HG02642 (cell line): ENCODE measurements at regions not wholly inside any gene's neighbourhood (a gene's known extent, or its start where the extent isn't known, plus 50 kb on each side); places are given as distances from the start of the nearest gene placed in this dataset.
A peak's percentile ranks its signal among the peaks of the same experiment; 100 is the strongest.

Source experiments
- ATAC-seq: cut with Tn5 transposase; IDR thresholded peaks from one replicate; pipeline ENCODE4 v1.9.1; 2021; ENCODE audit warnings: mild to moderate bottlenecking; ENCODE audit not compliant: unreplicated experiment, poor library complexity

DNA sequence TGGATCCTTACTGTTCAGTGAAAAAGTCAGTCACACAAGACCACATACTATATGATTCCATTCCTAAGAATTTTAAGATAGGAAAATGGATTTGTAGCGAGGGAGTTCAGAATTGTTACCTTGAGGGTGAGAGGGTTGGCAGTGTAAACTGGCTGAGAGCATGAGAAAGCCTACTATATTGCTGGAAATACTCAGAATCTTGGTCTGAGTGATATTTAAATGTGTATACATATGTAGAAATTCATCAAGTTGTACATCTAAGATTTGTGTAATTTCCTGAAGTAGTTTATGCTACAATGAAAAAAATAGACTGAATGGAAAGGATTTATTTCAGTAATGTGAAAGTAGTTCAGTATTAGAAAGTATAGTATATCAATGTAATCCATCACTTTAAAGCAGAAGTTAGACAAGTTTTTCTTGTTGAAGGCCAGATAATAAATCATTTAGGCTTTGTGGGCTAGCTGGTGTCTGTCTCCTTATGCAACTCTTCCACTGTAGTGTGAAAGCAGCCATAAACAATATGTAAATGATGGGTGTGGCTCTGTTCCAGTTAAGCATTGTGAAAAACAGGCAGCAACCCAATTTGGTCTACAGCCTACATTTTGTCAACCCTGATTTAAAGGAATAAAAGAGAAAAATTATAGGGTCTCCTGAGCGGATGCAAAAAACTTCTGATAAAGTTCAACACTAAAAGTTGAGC is 127.2 kb upstream of the THY1 start:
- no peak for ATAC-seq

DNA sequence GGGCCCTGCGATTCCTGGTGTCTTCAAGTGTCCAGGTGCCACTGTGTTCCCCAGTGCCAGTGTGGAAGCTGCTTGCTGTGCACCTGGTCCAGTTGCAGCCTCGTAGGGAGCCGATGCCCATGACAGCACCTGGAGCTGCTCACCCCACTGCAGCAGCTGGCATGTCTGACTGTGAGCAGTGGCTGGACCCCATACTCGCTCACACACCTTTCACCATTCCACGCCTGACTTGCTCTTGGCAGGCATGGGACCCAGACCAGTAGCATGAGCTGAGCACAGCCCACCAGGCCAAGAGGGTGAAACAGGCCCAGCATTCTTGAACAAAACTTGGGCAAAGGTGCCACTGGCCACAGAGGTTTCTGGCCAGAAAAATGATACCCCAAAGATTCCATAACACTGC is 124.5 kb upstream of the THY1 start:
- ATAC-seq = no peak

DNA sequence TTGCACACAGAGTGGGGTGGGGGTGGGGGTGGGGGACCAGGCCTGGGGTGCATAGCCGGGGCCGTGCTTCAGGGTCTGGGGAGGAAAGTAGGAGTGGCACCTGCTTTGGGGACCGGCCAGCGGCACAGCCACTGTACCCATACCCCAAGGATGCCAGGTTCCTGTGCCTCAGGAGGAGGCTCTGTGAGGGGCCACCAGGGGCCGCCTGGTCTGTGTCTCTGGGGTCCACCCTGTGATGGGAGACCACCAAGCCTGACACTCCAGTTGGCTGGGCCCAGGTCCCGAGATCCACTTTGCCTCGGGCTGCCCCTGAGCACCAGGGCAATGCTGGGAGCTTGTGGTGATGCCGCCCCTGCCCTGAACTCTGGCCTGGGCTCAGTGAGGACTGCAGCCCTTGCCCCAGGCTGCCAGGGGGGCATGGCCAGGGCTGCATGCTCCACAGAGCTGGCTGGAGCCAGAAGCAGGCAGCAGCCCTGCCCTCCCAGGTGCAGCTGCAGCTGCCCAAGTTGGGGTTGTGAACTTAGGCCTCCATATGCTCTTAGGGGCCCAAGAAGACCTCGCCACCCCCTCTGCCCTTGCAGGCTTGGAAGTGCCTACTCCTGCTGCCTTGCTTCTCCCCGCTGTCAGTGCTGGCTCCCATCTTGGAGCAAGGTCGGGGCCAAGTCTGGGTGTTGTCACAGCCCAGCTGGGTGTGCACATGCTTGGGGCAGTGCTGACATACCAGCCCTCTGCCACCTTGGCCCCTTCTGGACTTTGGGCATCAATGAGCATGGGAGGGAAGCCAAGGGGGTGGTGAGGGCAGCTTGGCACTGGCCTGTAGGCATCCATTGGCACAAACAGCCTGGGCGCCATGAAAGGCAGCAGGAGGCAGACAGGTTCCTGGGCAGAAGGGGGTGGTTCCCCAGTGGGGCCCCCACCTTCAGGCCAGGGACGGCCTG is 123.3 kb upstream of the THY1 start:
- ATAC-seq = no peak

DNA sequence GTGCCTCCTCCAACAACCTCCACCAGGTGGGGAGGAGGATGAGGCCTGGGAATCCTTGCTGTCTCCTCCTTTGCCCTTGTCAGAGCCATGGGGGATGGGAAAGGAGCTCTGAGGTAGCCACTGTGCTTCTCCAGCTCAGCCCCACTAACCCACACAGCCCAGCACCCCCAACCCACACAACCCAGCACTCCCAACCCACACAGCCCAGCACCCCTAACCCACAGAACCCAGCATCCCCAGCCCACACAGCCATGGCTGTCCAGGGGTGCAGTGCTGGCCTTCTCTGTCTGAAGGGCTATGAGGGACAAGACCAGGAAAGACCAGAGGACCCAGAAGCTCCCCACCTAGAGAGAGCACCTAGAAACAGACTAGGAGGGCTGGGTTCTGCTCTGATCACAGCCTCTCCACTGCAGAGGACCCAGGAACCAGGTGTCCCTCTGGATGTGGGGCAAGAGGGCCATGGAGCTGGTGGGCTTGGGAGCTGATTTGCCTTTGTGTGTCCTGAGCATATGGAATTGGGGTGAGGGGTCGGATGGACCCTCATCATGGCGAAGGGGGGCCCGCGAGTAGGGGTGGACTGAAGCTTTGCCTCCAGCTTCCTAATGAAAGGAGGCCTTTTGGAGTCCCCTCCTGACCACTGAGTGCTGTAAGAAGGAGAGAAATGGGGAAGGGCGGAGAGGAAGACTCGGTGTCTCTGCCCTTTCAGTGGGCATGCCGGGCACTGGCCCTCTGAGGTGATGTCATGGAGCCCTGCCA is 117.6 kb upstream of the THY1 start:
- no peak for ATAC-seq

DNA sequence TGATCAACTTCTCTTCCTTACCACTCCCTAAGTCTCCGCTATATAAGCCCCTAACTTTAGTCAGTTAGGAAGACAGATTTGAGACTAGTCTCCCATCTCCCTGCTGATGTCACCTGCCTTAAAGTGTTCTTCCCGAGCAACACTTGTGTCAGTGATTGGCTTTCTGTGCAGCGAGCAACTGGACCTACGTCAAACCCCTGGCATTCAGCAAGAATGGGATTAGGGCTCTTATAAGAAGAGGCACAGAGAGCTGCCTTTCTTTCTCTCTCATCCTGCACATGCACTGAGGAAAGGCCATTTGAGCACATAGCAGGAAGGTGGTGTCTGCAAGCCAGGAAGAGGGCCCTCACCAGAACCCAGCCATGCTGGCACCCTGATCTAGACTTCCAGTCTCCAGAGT is 116.6 kb upstream of the THY1 start:
- no peak for ATAC-seq

DNA sequence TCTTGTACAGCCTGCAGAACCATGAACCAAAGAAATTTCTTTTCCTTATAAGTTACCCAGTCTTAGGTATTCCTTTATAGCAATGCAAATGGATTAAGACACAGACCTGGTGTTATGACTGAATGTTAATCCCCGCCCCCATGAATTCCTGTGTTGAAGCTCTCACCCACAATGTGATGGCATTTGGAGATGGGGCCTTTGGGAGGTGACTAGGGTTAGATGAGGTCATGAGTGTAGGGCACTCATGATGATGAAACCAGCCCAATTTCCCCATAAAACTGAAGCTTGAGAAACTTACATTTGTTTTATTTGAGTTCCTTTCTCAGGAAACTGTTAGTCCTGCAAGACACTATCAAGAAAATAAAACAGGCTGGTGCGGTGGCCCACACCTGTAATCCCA is 115.8 kb upstream of the THY1 start:
- ATAC-seq = no peak

DNA sequence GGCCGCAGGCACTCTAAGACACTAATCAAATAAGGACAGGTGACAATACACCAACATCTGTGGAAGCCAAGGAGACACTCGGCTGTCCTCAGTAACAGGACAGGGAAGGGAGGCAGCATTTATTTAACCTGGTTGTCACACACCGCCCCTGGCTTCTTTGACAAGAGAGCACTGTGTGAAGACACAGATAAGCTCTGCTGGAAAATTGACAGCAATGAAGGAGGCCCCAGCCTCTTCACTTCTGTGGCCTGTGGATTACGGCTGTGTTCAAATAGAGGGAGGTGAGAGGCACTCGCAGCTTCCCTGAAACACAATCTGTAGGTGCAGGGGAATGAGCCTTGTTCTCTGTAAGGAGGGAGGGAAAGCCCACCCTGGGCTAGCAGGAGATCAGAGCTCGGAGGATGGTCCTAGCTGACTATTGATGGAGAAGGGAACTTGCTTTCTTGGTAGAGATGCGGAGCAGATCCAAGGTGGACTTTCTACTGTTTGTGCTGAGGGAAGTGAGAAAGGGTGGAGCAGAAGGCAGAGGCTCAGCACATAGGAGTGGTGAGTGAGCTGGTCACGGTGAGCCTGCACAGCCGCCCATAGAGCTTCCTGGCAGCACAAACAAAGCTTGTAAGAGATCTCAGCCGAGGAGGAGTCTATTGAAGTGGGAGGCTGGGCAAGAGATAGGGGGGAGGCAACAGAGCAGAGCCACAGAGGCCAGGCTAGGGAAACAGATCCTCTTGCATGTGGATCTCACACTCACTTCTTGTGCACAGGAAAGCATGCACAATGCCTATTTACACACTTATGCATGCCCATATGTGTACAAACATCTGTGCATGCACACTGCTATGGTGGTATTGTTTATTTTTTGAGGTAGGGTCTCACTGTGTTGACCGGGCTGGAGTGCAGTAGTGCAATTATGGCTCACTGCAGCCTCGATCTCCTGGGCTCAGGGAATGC is 114.6 kb upstream of the THY1 start:
- no peak for ATAC-seq

DNA sequence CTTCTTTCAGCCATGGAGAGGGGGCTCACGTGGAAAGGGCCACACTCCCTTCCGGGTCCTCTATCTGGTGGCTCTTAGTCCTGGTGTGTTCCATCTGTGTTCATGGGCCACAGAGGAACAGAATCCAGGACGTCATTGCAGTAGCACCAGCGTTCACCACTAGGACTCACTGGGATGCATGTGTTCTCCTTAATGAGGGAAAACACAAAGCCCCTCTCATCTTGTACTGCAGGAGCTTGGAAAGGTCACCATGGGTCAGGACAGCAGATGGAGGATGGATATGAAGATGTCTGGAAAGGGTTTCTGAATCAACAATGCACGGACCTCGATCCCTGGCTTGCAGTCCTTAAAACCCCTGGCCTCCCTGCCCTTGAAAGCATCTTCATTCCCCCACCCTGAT is 113.8 kb upstream of the THY1 start:
- ATAC-seq = no peak

DNA sequence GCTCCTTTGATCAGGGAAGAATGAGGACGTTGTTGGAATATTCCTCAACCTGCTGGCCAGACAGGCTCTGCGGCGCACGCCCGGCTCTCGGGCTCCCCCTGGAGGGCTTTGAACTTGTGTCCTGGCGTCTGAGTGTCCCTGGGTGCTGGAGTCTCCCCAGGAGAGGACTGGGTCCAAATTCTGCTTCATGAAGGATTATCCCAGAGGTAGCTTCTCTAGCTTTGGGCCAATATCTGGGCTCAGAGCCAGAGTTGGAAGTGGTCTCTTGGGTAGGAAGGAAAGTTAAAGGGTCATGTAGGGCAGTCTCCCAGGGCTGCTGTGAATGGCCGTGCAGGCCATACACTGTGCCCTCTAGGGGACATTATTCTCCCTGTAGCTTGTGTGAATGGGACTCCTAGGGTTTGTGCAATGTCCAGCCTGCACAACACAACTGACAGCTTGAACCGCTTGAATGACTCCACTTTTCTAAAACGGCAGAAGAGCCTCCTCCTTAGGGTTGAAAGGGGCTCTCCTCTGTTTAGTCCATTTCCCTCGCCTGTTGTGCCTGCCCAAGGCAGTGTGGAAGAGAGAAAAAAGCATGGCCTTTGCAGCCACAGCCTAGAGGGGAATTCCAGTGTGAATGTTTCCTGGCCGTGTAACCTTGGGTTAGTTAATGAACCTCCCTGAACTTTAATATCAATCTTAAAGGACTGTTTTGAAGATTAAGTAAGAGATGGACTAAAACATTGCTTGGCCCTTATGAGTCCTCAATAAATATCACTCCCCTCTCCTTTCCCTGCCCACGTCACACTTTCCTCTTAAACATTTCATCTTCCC is 111.2 kb upstream of the THY1 start:
- peak; percentile 55 for ATAC-seq

DNA sequence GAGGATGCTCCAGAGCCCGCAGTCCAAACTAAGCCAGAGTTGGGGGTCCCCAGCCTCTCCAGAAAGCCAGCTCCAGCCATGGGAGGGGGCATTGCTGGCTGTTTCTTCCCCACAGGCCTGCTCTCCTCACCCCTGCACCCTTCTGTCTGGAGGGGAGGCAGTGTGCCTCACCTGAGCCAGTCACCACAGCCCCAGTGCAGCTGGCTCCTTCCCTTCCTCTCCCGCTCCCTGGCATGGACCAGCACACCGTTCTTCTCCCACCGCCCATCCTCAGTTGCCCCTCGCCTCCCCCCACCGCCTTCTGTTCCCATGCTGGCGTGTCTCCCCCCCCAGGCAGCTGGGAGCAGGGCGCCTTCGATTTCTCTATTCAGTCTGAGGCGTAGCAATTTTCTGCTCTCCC is 110.5 kb upstream of the THY1 start:
- no peak for ATAC-seq

DNA sequence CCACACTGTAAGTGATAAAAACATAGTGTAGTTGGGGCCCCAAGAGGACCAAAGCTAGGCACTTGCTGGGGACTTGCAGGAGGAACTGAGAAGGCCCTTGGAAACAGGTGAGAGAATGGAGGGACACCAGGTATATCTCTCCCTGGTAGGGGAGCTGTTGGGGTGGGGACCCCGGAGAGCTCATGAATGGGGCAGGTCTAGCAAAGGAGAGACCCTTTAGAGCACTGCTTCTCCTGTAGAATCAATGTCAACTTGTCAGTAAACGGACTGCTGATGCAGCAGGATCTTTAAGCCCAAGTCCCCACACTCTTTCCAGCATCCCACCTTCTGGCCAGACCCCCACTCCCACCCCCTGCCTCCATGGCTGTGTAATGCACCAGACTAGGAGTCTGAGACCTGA is 109.6 kb upstream of the THY1 start:
- no peak for ATAC-seq

DNA sequence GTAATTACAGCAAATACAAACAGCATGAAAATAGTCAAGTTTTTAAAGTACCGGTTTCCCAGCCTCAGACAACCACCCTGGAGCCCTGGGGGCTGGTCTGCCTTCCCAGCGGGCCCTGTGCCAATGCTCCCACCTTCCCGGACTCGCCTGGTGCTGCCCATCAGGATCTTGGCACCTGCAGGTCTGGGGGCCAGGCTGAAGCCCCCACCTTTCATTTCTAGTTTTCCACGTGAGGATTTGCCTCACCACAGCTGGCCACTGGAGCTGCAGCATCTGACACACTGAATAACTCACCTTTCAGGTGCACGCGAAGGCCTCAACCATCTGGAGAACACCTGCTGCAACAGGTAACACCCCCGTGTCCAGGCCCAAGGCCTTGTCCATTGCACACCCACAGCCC is 108.7 kb upstream of the THY1 start:
- ATAC-seq = no peak

DNA sequence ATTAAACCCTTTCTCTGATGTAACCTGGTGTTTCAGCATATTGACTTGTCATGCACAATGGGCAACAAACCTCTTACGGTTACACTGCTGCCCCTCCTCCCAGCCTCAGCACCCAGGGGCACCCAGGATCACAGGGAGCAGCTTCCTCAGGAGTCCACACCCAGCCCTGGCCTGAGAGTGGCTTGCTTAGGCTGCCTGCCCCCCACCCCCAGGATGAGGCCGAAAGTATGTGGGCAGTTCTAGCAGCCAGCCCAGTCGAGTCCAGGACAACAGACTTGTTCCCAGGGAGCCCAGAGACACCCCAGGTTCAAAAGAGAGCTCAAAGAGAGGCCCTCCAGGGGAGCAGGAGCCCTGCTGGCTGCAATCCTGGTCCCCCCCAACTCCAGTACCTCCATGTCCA is 108.1 kb upstream of the THY1 start:
- no peak for ATAC-seq

DNA sequence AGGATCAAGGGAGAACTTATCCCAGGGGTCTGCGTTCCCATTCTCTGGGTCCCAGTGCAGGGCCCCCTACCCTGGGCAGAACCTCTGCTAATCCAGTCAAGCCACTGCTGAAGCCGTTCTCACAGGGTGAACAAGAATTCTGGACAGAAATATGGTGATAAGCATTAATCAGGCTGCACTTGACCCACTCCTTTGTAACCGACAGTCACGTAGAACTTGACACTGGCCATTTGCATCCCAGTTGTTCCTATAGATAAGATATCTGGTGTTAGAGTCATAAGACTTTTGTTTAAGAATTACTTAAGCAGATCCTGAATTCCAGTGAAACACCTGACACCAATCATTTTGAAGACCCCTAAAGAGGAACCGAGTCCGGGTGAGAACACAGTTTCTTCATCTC is 107.5 kb upstream of the THY1 start:
- no peak for ATAC-seq

DNA sequence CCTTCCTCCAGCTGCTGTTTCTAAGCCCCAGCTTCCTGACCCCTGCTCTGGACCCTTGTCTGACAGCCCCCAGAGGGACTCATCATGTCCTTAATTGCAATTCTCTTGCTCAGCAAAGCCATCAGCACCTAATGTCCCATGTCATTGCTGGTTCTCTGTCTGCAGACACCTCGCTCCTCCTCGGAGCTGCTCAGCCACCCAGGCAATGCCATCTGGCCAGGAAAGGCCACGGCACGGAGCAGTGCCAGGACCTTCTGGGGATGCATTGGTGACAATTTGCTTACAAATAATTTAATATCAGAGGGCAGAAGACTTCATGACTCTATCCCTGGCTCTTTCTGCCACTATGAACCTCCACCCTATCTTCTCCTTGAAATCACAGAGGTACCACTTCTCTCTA is 107.0 kb upstream of the THY1 start:
- ATAC-seq = no peak

DNA sequence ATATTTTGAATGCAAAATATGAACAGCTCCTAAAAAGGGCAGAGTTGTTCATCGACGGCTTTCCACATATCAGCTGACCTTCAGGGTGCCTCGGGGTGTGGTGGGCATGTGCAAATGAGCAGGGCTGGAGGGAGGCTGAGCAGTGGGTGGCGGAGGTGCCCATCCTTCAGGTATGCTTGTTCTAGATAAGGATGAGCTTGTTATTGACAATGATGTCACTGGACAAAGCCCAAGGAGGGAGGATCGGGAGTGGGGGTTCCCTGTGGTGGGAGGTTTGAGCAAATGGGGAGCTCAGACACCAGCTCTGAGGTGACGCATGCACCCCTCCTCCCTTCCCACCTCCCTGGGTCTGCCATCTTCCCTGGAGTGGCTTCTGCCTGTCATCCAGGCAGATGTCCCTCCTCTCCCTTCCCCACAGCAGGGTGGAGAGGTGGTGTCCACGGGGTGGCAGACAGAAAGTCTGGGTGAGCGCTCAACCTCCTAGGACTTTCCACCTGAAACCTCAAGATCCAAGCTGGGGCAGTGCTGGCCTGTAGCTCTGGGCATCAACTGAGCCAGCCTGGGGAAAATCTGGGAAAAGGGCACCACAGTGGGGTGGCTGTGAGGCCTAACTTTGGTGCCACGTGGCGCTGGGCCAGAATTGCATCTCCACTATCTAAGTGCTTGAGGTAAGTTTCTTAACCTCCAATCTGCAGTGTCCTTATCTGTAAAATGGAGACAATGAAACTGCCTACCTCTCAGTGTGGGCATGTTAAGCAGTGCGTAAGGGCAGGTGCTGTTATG is 106.3 kb upstream of the THY1 start:
- no peak for ATAC-seq

DNA sequence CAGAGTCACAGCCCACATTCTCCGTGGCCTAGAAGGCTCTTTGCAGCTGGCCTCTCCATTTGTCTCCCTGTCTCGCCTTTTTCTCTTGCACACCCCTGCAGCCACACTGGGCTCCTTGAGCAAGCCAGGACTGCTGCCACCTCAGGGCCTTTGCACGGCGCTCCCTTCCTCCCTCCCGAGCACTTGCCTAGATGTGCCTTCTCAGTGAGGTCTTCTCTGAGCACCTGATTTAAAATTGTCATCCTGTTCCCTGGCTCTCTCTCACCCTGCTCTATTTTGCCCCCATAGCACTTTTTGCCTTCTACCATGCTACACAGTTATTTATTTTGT is 102.9 kb upstream of the THY1 start:
- no peak for ATAC-seq

DNA sequence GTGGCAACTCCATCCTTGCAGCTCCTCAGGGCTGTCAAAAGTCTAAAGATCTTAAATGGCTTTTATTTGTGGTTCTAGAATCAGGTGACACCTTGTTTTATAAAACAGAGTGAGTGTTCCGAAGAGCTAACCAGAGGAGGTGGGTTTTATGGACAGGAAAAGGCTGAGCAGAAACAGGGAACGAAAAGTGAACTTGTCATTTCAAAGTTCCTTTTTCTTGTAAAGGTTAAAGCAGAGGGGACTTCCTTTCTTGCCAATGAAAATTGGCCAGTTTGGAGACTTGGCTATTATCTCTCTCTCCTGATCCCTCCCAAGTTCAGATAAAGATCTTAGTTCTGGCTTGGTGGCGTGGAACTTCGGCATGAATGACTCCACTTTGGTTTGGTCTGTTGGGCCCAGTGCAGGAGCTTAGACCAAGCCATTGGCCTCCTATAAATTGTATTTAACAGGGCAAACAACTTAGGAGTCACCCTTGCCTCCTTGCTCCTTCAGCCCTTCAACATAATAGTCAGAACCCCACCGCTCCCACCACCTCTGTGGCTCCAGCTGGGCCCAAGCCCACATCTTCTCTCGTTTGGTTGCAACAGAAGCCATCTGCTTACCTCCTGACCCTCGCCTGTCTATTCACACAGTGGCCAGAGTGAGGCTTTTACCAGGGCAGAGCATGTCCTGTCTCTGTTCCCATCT is 102.4 kb upstream of the THY1 start:
- no peak for ATAC-seq
